PFSK-1 (cell line): ENCODE measurements at regions not wholly inside any gene's neighbourhood (a gene's known extent, or its start where the extent isn't known, plus 50 kb on each side); places are given as distances from the start of the nearest gene placed in this dataset.

ENCODE experiments used
- FOXP2 ChIP-seq: optimal IDR thresholded peaks from 2 replicates; pipeline ENCODE3; 2011; ENCODE audit warnings: borderline replicate concordance, control low read depth, inconsistent platforms; ENCODE audit not compliant: insufficient read depth; ENCODE audit errors: extremely low read length, extremely low read depth
- POLR2AphosphoS5 ChIP-seq: IDR thresholded peaks from 2 replicates; pipeline ENCODE4 v1.6.1; 2012; ENCODE audit warnings: low read depth, mild to moderate bottlenecking, control low read depth, low read length, moderate library complexity
- SIN3A ChIP-seq: IDR thresholded peaks from 2 replicates; pipeline ENCODE4 v1.6.1; 2012; ENCODE audit warnings: mild to moderate bottlenecking, low read length, moderate library complexity, borderline replicate concordance; ENCODE audit not compliant: insufficient read depth
- TAF1 ChIP-seq: IDR thresholded peaks from 2 replicates; pipeline ENCODE4 v1.6.1; 2012; ENCODE audit warnings: low read length, control low read depth, borderline replicate concordance; ENCODE audit not compliant: insufficient read depth
- TF ChIP-seq, protein P1 (sequence below), 2 experiments: IDR thresholded peaks; 2 replicates each; pipeline versions ENCODE4 v1.6.1 to v1.8.0; 2011 to 2012; ENCODE audit warnings: low read depth in 2 of 2, low read length in 2 of 2, control low read depth in 1 of 2, inconsistent platforms in 1 of 2, mild to moderate bottlenecking in 1 of 2, moderate library complexity in 1 of 2; ENCODE audit not compliant: insufficient read depth in 1 of 2

DNA sequence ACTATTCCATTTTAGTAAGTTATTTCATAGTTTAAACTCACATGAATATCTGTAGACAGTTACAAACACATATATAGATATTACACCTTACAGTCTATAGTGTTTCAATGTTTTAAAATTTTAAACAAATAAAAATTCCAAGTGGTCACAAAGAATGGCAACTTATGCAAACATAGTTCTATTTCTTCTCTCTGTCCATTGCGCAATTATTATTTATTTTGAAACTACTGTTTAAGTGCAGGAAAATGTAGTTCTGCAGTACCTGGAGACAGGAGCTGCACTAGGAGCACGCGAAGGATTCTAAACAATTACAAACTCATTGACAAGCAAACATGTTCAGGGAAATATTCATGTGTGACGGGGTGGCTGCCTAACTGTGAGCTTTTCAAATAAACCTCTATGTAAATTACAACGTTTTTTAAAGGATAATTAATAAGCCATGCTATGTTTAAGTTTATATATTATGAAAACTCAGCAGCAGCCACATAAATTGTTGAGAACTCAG is 312.0 kb upstream of the DUSP10 start:
- TF ChIP-seq, protein P1, sequence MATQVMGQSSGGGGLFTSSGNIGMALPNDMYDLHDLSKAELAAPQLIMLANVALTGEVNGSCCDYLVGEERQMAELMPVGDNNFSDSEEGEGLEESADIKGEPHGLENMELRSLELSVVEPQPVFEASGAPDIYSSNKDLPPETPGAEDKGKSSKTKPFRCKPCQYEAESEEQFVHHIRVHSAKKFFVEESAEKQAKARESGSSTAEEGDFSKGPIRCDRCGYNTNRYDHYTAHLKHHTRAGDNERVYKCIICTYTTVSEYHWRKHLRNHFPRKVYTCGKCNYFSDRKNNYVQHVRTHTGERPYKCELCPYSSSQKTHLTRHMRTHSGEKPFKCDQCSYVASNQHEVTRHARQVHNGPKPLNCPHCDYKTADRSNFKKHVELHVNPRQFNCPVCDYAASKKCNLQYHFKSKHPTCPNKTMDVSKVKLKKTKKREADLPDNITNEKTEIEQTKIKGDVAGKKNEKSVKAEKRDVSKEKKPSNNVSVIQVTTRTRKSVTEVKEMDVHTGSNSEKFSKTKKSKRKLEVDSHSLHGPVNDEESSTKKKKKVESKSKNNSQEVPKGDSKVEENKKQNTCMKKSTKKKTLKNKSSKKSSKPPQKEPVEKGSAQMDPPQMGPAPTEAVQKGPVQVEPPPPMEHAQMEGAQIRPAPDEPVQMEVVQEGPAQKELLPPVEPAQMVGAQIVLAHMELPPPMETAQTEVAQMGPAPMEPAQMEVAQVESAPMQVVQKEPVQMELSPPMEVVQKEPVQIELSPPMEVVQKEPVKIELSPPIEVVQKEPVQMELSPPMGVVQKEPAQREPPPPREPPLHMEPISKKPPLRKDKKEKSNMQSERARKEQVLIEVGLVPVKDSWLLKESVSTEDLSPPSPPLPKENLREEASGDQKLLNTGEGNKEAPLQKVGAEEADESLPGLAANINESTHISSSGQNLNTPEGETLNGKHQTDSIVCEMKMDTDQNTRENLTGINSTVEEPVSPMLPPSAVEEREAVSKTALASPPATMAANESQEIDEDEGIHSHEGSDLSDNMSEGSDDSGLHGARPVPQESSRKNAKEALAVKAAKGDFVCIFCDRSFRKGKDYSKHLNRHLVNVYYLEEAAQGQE (IDR thresholded peaks at IDR 0.05; ENCODE audit: insufficient read depth in 1 of 2, low read depth in 2 of 2, low read length in 2 of 2), result no peak
- no peak for TF ChIP-seq SIN3A
- TF ChIP-seq POLR2AphosphoS5, result no peak
- TF ChIP-seq TAF1, result no peak
- TF ChIP-seq FOXP2, result no peak

DNA sequence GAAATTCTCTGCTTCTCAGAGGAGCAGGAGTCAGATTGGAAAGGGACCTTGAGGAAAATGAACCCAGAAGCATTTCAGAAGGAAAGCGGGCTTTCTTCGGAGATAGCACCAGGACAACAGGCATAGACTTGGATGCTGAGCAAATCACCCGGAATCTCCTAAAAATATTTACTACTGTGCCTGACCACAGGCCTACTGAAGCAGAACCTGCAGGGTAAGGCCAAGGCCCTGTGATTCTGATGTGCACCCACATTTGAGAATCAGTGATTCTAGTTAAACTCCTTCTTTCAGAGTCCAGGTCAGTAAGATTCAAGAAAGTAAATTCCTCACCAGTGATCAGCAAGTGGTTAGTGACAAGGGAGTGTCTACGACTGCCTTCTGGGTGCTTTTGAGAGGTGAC is 307.3 kb upstream of the DUSP10 start:
- TF ChIP-seq TAF1, result no peak
- no peak for TF ChIP-seq SIN3A
- TF ChIP-seq, protein P1 (IDR thresholded peaks at IDR 0.05; ENCODE audit: insufficient read depth in 1 of 2, low read depth in 2 of 2, low read length in 2 of 2), result no peak
- TF ChIP-seq FOXP2, result no peak
- TF ChIP-seq POLR2AphosphoS5, result no peak

DNA sequence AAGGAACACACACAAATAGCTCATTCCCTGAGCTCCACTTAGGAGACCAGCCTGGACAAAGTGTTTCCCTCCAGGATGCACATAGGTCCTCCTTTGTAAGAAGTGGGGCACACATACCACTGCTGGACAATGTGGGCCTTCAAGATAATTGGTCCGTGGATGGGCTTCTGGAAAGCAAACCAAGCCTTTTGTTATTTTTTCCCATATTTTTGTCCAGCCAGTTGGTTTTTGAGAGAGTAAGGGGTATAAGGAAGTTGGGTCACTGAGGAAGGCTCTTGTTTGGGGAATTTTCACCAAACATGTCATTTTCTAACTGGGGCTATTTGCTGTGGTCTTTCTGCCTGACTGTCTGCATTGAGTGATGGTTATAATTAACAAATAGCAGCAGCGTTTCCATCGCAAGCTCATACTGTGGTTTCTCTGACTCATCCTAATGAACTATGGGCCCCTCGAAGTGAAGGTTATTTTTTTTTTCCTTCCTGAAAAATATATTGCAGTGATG is 306.3 kb upstream of the DUSP10 start:
- TF ChIP-seq, protein P1 (IDR thresholded peaks at IDR 0.05; ENCODE audit: insufficient read depth in 1 of 2, low read depth in 2 of 2, low read length in 2 of 2), result no peak
- TF ChIP-seq SIN3A (no peak), TAF1 (no peak), POLR2AphosphoS5 (no peak), FOXP2 (no peak)

DNA sequence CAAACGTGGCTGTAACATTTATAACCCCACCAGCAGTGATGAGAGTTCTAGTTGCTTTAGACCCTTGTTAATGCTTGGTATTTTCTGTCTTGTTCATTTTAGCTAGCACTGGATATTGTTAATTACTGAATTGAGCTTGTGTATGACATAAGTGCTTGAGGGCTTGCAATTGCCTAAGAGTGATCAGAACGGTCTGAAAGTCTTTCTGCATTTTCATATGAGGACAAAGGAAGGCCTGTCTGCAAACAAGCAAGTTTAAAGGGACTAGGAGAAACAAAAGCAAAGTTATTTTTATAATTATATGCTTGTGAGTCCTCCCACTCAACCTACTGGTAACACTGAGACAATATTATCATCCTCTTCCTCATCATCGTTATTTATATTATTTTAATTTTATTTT is 305.5 kb upstream of the DUSP10 start:
- TF ChIP-seq POLR2AphosphoS5 (no peak), FOXP2 (no peak), SIN3A (no peak), TAF1 (no peak)
- TF ChIP-seq, protein P1 (IDR thresholded peaks at IDR 0.05; ENCODE audit: insufficient read depth in 1 of 2, low read depth in 2 of 2, low read length in 2 of 2), result no peak

DNA sequence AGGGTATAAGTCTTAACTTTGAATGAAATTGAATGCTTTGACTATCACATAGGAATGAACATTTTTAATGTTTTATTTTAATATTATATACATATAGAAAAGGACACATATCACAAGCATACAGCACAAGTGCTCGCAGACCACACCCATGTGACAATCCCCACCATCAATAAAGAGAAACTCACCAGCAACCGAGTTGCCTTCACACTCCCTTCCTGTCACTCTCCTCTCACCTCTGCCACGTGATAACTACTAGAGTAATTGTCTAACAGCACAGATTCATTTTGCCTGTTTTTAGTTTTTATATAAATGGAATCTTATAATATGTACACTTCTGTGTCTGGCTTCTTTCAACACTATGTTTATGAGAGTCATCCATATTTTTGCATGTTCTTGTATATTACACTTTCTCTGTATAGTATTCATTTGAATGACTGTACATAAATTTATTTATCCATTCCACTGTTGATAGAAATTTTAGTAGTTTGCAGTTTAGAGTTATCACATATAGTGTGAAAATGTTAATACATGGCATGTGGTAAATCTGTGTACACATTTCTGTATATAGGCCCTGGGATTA is 304.9 kb upstream of the DUSP10 start:
- TF ChIP-seq SIN3A (no peak), FOXP2 (no peak), POLR2AphosphoS5 (no peak), TAF1 (no peak)
- TF ChIP-seq, protein P1 (IDR thresholded peaks at IDR 0.05; ENCODE audit: insufficient read depth in 1 of 2, low read depth in 2 of 2, low read length in 2 of 2), result no peak
